Suppressor macrophage (primary cell): ENCODE measurements at regions not wholly inside any gene's neighbourhood (a gene's known extent, or its start where the extent isn't known, plus 50 kb on each side); places are given as distances from the start of the nearest gene placed in this dataset.
"Not testable (repeated sequence)": the region's sequence is repeated elsewhere in the genome, so short reads cannot be mapped to it uniquely, and the experiment has no call there.

Experiments
- DNase-seq, 4 experiments: peaks; one replicate each; pipeline ENCODE4 v3.0.0-alpha.2; 2020 to 2022

- no peak for DNase-seq
These were observed 301.0 kb upstream of the SOX14 start for GRCh38 chr3:137463131-137463530.

GRCh38 chr3:137464341-137464740, 299.8 kb upstream of the SOX14 start:
- DNase-seq = no peak

DNA sequence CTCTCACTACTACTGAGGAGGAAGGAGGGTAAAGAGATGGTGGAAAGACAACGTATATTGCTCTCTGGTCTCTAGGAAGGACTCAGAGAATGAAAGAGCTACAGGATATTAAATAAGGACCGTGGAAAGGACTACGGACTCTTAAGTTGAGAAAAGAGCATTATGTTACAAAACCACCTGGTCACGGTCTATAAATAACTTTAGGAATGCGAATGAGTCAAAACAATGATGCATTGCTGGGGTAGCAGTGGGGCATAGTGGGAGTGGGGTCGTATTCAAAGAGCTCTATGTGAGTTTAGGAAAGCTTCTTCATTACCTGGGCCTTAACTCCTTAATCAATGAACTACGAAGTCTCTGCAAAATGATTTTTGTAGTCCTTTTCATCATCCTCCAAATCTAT, 295.7 kb upstream of the SOX14 start:
- DNase-seq = no peak

DNA sequence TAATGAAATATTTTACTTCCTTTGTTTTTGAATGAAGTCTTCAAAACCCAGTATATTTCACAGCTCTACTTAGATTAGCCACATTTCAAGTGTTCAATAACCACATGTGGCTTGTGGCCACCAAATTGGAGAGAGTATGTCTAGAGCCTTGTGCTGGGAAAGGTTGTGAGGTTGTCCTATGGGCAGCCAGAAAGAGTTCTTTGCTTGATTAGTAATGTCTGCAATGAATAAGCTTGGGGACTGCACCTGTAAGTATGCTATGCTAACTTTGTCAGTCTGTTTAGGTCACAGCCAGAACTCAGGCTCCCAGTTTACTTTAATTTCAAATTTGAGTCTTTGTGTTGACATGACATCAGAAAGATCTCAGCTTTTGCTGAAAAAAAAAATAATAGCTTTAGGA, 294.9 kb upstream of the SOX14 start:
- DNase-seq = no peak

DNA sequence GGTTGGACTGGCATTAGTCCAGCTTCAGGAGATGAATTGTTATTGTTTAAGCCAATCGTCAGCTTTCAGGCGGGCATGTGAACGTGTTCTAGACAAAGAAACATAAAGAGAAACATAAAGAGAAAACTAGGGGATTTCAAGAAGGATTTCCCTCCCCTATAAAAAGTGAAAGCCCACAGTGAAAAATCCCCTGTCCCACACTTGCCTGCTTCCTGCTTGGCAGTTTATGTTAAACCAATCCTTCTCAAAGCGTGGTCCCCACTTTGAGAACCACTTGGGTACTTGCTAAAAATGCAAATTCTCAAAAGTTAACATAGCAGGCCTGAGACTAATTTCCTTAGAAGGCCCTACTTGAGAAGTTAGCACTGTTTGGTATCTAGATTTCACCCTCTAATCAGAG, 293.0 kb upstream of the SOX14 start:
- DNase-seq = no peak

- no peak for DNase-seq
These were observed 292.4 kb upstream of the SOX14 start for GRCh38 chr3:137471558-137472204.

GRCh38 chr3:137477614-137478013, 286.5 kb upstream of the SOX14 start:
- DNase-seq = no peak

GRCh38 chr3:137509354-137510045, 254.6 kb upstream of the SOX14 start:
- DNase-seq = no peak

- DNase-seq = no peak
These were observed 252.5 kb upstream of the SOX14 start for GRCh38 chr3:137511655-137512054.

DNA sequence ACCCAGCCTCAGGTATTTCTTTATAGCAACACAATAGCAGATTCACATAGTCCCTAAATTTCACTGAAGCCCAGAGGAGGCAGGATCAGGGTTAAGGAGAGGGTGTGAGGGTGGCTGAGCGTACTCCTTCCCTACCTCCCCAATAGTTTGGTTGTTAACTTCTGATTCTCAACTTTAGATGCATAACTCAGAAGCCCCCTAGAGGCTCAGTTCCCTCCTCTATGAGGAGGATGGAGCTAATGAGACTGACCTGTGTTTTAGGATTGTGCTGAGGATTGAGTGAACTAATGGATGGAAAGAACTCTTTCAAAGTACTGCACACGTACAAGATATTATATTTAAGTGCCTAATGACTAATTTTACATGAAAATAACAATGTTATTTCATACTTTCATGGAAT, 249.3 kb upstream of the SOX14 start:
- no peak for DNase-seq

DNA sequence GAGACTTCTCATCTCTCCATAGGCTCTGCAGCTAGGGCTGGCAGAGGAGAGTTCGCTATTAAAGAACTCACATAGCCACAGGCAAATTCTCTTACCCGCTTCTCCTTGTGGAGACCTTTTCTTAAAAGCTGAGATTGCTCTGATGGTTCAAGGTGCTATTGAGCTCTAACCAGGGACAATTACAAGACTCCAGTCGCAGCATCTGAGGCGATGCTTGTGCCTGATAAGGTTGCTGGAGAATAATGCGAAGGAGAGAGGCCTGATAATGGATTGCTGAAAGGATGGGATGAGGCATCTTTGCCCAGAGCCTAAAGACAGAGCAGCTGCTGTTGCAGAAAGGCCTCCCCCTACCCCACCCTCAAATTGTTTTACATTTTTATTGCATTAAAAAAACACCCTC, 244.5 kb upstream of the SOX14 start:
- DNase-seq = no peak

DNA sequence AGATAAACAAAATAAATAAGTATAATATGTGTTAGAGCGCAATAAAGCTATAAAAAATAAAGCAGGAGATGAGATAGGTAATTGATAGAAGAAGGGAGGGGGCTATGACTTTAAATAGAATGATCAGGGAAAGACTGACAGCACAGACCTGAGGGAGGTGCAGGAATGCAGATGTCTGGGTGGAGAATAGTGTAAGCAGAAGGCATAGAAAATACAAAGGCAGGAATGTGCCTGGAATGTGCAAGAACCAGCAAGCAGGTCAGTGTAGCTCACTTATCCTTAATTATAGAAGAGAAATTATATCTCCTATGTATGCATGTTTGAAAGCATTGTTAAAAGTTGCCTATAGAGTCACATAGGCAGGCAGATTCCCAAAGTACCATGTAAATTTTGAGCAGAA, 239.4 kb upstream of the SOX14 start:
- no peak for DNase-seq

- DNase-seq = no peak
These were observed 238.6 kb upstream of the SOX14 start for GRCh38 chr3:137525471-137525870.

- DNase-seq = no peak
These were observed 222.1 kb upstream of the SOX14 start for GRCh38 chr3:137542049-137542448.

DNA sequence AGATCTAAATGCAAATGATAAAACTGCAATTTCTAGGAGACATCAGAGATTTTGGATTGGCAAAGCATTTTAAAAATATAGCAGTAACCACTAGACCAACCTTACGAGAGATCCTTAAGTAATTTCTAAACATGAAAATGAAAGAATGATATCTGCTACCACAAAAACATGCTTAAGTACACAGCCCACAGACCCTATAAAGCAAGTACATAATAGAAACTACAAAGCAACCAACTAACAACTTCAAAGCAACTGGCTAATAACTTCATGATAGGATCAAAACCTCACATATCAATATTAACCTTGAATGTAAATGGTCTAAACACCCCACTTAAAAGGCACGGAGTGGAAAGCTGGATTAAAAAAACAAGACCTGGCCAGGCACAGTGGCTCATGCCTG, 209.9 kb upstream of the SOX14 start:
- no peak for DNase-seq

- no peak for DNase-seq
These were observed 195.2 kb upstream of the SOX14 start for GRCh38 chr3:137568880-137569279.

DNA sequence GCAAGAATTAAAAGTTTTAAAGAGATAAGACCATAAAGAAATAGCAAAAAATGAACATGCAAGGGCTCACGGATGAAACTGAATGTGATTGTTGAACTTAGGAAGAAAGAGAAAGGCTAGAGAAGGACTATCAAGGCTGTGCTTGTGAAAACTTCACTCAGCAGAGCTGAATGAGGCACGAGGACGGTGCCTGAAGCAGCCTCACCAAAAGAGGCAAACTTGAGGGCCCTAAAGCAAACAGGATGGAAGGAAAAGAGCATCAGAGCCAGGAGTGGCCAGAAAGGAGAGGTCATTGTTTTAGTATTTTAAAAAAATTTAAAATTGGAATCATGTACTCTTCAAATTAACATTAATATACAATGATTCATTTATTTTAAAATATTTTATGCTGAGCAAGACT, 191.2 kb upstream of the SOX14 start:
- DNase-seq = no peak

- no peak for DNase-seq
These were observed 181.6 kb upstream of the SOX14 start for GRCh38 chr3:137582484-137582883.

- DNase-seq = no peak
These were observed 180.9 kb upstream of the SOX14 start for GRCh38 chr3:137583256-137583655.

DNA sequence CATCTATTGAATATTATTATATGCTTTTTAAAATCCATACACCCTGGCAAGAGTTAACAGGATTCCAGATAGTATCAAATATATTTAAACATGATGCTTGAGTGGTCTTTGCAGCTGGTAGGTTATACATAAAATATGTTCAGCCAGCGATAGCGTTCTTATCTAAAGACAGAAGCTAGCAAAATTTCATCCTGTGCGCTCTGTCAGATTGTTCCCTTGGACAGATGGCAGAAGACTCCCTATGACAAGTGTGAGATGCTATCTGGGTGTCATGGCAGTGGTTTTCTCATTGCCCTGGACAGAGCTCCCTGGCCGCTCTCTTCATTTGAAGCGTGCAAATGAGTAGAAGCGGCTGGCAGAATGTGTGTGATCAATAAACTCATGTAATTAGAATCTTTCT, 175.2 kb upstream of the SOX14 start:
- no peak for DNase-seq

- DNase-seq = not testable (repeated sequence)
These were observed 168.7 kb upstream of the SOX14 start for GRCh38 chr3:137595415-137595814.

- DNase-seq = no peak
These were observed 153.4 kb upstream of the SOX14 start for GRCh38 chr3:137610723-137611122.

- DNase-seq = no peak
These were observed 151.8 kb upstream of the SOX14 start for GRCh38 chr3:137612291-137612690.

DNA sequence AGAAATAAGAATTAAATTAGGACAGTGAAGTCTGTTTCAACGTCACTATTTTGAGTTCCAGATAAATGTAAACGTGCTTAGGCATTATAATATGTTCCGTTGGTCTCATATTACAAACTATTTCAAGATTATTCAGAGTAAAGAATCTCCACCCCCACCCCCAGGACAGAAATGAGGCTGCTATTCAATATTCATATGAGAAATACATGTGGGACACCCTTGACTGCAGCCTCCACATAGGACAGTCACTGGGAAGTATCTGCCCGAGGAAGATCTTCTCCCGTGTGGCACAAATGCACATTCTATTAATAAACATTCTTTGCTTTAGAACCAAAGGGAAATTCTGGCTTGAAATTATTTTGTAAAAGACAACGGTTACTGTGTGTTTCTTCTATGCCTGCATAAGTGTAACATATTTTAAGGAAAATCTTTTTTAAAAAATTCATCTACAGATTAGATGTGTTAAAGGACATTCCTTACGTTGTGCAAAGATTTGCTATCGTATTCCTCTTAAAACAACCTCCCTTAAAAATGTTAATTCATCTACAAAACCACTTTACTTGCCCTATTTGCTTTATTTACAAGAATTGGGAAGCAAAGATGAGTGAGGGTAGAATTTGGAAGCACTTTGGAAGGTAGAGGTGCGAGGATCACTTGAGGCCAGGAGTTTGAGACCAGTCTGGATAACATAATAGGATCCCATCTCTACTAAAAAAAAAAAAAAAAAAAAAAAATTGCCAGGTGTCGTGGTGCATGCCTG, 148.3 kb upstream of the SOX14 start:
- no peak for DNase-seq
